ENCODE measurements at regions not wholly inside any gene's neighbourhood (a gene's known extent, or its start where the extent isn't known, plus 50 kb on each side); places are given as distances from the start of the nearest gene placed in this dataset.

DNA sequence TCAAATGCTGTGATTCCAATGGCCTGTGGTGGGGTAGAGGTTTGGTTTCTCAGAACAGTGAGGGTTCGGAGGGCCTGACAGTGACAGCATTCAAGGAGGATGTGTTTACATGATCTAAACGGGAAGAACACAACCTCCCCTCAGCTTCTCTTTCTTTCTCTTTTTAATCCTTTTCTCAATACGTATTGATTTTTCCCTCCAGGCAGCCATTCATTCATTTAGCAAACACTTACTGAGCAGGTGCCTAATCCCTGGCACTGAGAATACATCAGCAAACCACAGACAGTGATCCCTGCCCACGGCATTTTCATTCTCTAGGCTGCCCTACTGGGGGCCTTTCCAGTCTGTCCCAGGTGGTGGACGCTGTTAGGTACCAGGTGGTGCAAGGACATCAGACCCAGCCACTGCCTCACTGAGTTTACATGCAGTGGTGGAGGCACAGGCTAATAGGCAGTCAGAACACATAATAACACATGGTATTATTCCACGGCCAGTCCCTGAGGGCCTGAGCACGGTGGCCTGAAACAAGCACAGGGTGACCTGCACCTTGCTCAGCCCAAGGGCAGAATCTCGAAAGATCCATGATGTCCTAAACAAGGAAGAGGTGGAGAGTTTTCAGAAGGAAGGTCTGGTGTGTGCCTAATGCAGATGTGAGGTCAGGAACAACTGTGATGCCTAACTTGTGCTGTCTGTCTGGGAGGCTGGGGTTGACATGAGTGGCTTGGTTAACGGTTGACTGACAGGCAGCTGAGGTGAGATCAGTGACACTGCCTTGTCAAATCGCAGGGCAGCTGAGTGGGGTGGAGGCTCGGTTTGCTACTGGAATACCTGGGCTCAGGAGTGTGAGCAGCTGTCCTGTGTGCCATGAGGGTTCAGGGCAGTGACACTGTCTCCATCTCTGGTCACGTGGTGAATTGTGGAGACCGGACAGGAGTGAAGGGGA, 785.5 kb upstream of the HS6ST1 start:
- TF ChIP-seq TAF1 (IDR thresholded peaks at IDR 0.05; ENCODE audit: borderline replicate concordance, low read depth, low read length) (no peak), SMC3 (IDR thresholded peaks at IDR 0.05; ENCODE audit: low read depth, low read length) (no peak), FOXJ3 (CRISPR knock-in tag; IDR thresholded peaks at IDR 0.05) (no peak)

GRCh38 chr2:129112181-129112580, 793.5 kb upstream of the HS6ST1 start:
- H2AFZ ChIP-seq (ENCODE audit: low read depth) = no peak overlapping the region
- no peaks in the 10 kb centered on the region for H4K20me1 ChIP-seq (ENCODE audit: insufficient read depth)
- ChIA-PET POLR2A (no interaction called here), CTCF (interaction anchor here (0.6 kb wide), 1 partner anchor 78 kb away, joined by 3 read pairs; no protein-coding TSS in a partner anchor)
- no peak overlapping the region for H3K27ac ChIP-seq (ENCODE audit: low read depth in 2 of 2, low read length in 1 of 2)
- no peak for DNase-seq
- no peak overlapping the region for H3K4me3 ChIP-seq (ENCODE audit: low read depth in 2 of 2, low read length in 1 of 2)
- H3K4me1 ChIP-seq (ENCODE audit: control insufficient read depth in 1 of 2, insufficient read depth in 2 of 2, low read depth in 1 of 2, low read length in 1 of 2) = no peaks in the 10 kb centered on the region
- 33% methylated on average over 5 of the region's 6 CpGs for WGBS (ENCODE audit: low lambda C conversion rate)
- H3K9me3 ChIP-seq = no peaks in the 10 kb centered on the region; the same call in 1 of the 2 replicates
- no peaks in the 10 kb centered on the region for H3K9me2 ChIP-seq
- H3K4me2 ChIP-seq = no peak overlapping the region
- no peaks in the 10 kb centered on the region for H3K27me3 ChIP-seq (ENCODE audit: insufficient read depth)
- H3K36me3 ChIP-seq (replicated peaks in 1 of 2; ENCODE audit: control insufficient read depth in 1 of 2, insufficient read depth in 2 of 2, low read length in 1 of 2) = no peaks in the 10 kb centered on the region
- TF ChIP-seq, protein P1, sequence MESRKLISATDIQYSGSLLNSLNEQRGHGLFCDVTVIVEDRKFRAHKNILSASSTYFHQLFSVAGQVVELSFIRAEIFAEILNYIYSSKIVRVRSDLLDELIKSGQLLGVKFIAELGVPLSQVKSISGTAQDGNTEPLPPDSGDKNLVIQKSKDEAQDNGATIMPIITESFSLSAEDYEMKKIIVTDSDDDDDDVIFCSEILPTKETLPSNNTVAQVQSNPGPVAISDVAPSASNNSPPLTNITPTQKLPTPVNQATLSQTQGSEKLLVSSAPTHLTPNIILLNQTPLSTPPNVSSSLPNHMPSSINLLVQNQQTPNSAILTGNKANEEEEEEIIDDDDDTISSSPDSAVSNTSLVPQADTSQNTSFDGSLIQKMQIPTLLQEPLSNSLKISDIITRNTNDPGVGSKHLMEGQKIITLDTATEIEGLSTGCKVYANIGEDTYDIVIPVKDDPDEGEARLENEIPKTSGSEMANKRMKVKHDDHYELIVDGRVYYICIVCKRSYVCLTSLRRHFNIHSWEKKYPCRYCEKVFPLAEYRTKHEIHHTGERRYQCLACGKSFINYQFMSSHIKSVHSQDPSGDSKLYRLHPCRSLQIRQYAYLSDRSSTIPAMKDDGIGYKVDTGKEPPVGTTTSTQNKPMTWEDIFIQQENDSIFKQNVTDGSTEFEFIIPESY (IDR thresholded peaks at IDR 0.05; ENCODE audit: borderline replicate concordance, low read depth) = no peak
- TF ChIP-seq POLR2AphosphoS5 (IDR thresholded peaks at IDR 0.05; ENCODE audit: low read depth, low read length) = no peak
- TF ChIP-seq MXI1 (IDR thresholded peaks at IDR 0.05; ENCODE audit: low read depth, low read length) = no peak
- TF ChIP-seq CHD2 (IDR thresholded peaks at IDR 0.05; ENCODE audit: low read length, partially characterized antibody) = no peak
- no peak for TF ChIP-seq RXRA (IDR thresholded peaks at IDR 0.05; ENCODE audit: borderline replicate concordance, low read depth)
- TF ChIP-seq MEF2A (IDR thresholded peaks at IDR 0.05; ENCODE audit: borderline replicate concordance, low read depth) = no peak
- TF ChIP-seq RAD21 (IDR thresholded peaks at IDR 0.05; ENCODE audit: low read length) = no peak
- TF ChIP-seq JUND (IDR thresholded peaks at IDR 0.05) = no peak
- no peak for TF ChIP-seq FOSL2 (IDR thresholded peaks at IDR 0.05; ENCODE audit: borderline replicate concordance, low read depth)
- TF ChIP-seq FOXJ3 (CRISPR knock-in tag; IDR thresholded peaks at IDR 0.05) = no peak
- no peak for TF ChIP-seq USF1 (IDR thresholded peaks at IDR 0.05; ENCODE audit: borderline replicate concordance, low read depth)
- TF ChIP-seq IRF3 (IDR thresholded peaks at IDR 0.05; ENCODE audit: low read depth, low read length) = no peak
- TF ChIP-seq EP300 (IDR thresholded peaks at IDR 0.05; ENCODE audit: borderline replicate concordance in 1 of 2, low read depth in 1 of 2, low read length in 1 of 2) = no peak
- TF ChIP-seq TCF12 (IDR thresholded peaks at IDR 0.05) = no peak
- no peak for TF ChIP-seq TEAD4 (IDR thresholded peaks at IDR 0.05; ENCODE audit: borderline replicate concordance, insufficient read depth)
- TF ChIP-seq GATA2 (CRISPR knock-in tag; IDR thresholded peaks at IDR 0.05) = no peak
- no peak for TF ChIP-seq MAX (IDR thresholded peaks at IDR 0.05; ENCODE audit: low read depth)
- TF ChIP-seq RCOR1 (IDR thresholded peaks at IDR 0.05; ENCODE audit: low read length) = no peak
- H3K79me2 ChIP-seq (ENCODE audit: insufficient read depth) = no peaks in the 10 kb centered on the region
- no peaks in the 10 kb centered on the region for H3F3A ChIP-seq (replicated peaks; ENCODE audit: insufficient read depth)
- H3K9ac ChIP-seq = no peak overlapping the region

More for the DNA sequence above, 785.5 kb upstream of the HS6ST1 start:
- H3K4me3 ChIP-seq (ENCODE audit: low read depth in 2 of 2, low read length in 1 of 2) = no peak overlapping the region
- no peak for DNase-seq
- H3K9me3 ChIP-seq = no peaks in the 10 kb centered on the region
- H3F3A ChIP-seq (replicated peaks; ENCODE audit: insufficient read depth) = no peaks in the 10 kb centered on the region
- POLR2A ChIA-PET = no interaction called here
- no peaks in the 10 kb centered on the region for H4K20me1 ChIP-seq (ENCODE audit: insufficient read depth)
- H3K79me2 ChIP-seq (ENCODE audit: insufficient read depth) = no peaks in the 10 kb centered on the region
- CTCF ChIA-PET = interaction anchor here (0.9 to 1.5 kb wide), 2 partner anchors 109 to 135 kb away, joined by 3 read pairs; no protein-coding TSS in a partner anchor
- WGBS (ENCODE audit: low lambda C conversion rate) = 15% methylated on average over 8 of the region's 13 CpGs
- no peak overlapping the region for H3K4me2 ChIP-seq
- H3K36me3 ChIP-seq (replicated peaks in 1 of 2; ENCODE audit: control insufficient read depth in 1 of 2, insufficient read depth in 2 of 2, low read length in 1 of 2) = no peaks in the 10 kb centered on the region
- no peaks in the 10 kb centered on the region for H3K27me3 ChIP-seq (ENCODE audit: insufficient read depth)
- no peak overlapping the region for H2AFZ ChIP-seq (ENCODE audit: low read depth)
- H3K27ac ChIP-seq (ENCODE audit: low read depth in 2 of 2, low read length in 1 of 2) = no peak overlapping the region
- H3K4me1 ChIP-seq (ENCODE audit: control insufficient read depth in 1 of 2, insufficient read depth in 2 of 2, low read depth in 1 of 2, low read length in 1 of 2) = peaks cover 0 to 2% of the 10 kb centered on the region in 2 experiments; a peak in 1 of 4 replicates
- H3K9ac ChIP-seq = no peak overlapping the region
- H3K9me2 ChIP-seq = no peaks in the 10 kb centered on the region

Measured in SK-N-SH (cell line).